ENCODE measurements at regions not wholly inside any gene's neighbourhood (a gene's known extent, or its start where the extent isn't known, plus 50 kb on each side); places are given as distances from the start of the nearest gene placed in this dataset.

DNA sequence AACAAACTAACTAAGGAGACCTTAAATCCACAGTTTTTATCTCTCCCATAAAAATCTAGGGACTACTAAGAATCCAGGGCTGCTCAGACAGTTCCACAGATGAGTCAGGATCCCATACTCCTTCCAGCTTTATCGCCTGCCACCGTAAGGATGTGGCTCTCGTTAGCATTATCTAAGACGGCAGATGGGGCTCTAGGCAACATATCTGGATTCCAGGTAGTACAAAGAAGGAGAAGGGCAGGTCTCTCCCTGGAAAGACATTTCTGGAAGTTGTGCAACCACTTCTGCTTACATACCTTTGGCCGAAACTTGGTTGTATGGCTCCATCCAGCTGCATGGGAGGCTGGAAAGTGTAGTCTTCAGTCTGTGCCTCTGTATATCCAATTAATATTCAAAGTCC lies 149.4 kb downstream of the SP3 start:
- TF ChIP-seq CTCF (IDR thresholded peaks at IDR 0.05) (no peak), POLR2A (IDR thresholded peaks at IDR 0.05) (no peak)
